ENCODE measurements at regions not wholly inside any gene's neighbourhood (a gene's known extent, or its start where the extent isn't known, plus 50 kb on each side); places are given as distances from the start of the nearest gene placed in this dataset.

DNA sequence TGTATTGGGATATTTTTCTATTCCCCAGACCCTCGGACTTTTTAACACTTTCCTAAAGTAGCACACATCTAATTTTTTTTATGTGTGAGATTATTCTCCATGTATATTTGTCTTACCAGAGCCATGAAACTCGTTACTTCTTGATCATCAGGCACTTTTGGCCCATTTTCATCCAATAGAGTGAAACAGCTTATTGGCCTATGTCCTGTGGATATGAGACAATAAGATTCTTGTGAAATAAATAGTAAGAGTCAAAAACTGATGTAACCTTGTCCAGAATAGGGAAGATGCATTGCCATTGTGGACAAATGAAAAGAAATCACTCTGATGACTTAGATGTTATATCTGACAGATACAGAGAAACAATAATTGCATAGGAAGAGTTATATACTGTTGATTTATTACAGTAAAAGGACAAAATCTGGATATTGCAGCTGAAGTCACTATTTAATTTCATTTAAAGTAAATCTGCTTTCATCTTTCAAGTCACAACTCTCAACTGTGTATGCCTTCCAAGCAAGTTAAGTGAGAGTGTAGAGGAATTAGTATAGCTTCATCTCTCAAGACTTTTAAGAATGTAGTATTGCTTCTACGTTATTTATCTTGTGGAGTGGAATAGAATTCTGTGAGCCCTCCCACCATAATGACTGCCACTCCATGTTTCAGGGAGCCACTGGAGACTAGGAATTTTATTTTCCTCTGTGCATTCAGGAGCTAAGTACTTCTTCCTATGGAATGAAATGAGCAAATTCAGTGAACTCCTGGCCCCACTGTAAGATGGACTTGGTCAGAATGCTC is 86.9 kb downstream of the ADAMTS1 start:
- no peaks in the 10 kb centered on the region for H3K36me3 ChIP-seq (ENCODE audit: control insufficient read depth, insufficient read depth, low read length)
- no peak overlapping the region for H3K9ac ChIP-seq (ENCODE audit: low read length)
- no peaks in the 10 kb centered on the region for H3K27me3 ChIP-seq (ENCODE audit: control insufficient read depth, insufficient read depth, low read length)
- H3K4me1 ChIP-seq (ENCODE audit: control insufficient read depth, insufficient read depth, low read length): peaks cover 2% of the 10 kb centered on the region
- H3K27ac ChIP-seq (ENCODE audit: low read depth, low read length): no peak overlapping the region
- no peak overlapping the region for H3K4me3 ChIP-seq (ENCODE audit: low read length)

DNA sequence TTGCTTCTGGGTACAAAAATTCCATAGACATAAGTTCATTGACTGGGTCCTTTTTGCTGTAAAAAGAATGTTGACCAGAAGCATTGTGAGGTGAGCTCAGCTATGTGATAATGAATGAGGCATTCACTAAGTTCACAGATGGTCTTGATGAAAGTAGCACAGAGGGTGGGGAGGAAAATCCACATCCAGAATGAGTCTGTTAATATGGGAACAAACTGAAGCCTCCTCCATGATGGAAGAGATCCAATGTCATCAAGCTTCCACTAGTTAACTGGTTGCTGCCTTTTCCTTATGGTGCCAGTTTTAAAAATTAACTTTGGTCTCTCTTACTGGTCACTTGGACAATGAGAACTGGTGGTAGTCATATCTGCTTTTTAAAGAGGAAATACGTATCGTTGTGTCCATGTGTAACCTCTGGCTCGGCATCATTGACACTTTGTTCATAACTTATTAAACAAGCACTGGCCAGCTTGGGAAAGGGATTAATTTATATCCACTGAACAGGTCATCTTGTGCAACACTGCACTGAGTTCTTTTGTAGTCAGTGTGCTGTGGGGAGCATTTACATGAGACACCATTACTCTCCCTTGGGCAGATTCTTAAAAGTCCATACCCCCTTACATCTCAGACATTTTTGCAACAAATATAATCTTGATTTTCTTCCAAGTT is 88.6 kb downstream of the ADAMTS1 start:
- Histone ChIP-seq H3K27ac (ENCODE audit: low read depth, low read length) (no peak overlapping the region), H3K4me3 (ENCODE audit: low read length) (no peak overlapping the region), H3K36me3 (ENCODE audit: control insufficient read depth, insufficient read depth, low read length) (no peaks in the 10 kb centered on the region), H3K9ac (ENCODE audit: low read length) (no peak overlapping the region), H3K27me3 (ENCODE audit: control insufficient read depth, insufficient read depth, low read length) (no peaks in the 10 kb centered on the region), H3K4me1 (ENCODE audit: control insufficient read depth, insufficient read depth, low read length) (peaks cover 2% of the 10 kb centered on the region)

DNA sequence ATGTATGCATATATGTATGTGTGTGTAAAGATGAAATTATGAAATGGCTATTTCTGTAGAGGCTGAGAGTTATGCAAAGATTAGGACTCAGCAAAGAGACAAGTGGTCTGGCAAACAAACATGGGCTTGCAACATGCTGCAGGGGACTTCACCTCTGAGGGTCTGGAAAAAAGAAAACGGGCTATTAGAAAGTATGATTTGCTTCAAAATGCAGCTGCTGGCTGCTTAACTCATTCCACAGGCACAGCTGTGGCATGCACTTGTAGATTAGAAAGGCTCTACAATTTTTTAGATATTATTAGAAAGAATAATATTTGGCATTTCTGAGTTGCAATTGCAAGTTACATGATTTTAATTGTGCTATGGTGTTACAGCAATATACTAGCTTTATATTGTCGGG is 90.4 kb downstream of the ADAMTS1 start:
- no peaks in the 10 kb centered on the region for H3K27me3 ChIP-seq (ENCODE audit: control insufficient read depth, insufficient read depth, low read length)
- no peak overlapping the region for H3K9ac ChIP-seq (ENCODE audit: low read length)
- H3K27ac ChIP-seq (ENCODE audit: low read depth, low read length): no peak overlapping the region
- peaks cover 2% of the 10 kb centered on the region for H3K4me1 ChIP-seq (ENCODE audit: control insufficient read depth, insufficient read depth, low read length)
- H3K4me3 ChIP-seq (ENCODE audit: low read length): no peak overlapping the region
- no peaks in the 10 kb centered on the region for H3K36me3 ChIP-seq (ENCODE audit: control insufficient read depth, insufficient read depth, low read length)

DNA sequence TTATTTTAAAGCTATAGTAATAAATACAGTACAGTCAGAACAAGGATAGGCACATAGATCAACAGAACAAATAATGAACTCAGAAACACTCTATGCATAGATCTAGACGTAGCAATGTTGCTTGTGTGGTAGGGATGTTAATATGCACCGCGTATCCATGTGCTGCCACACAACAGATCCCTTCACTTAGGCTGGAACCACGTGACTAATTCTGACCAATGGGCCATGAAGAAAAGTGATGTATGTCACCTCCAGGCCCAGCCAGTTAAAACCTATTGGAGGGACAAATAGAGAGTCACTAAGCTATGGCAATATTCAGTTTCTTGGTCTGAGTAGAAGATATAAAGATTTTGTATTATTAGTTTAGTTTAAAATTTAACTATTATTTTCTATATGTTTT is 91.4 kb downstream of the ADAMTS1 start:
- no peak overlapping the region for H3K4me3 ChIP-seq (ENCODE audit: low read length)
- H3K4me1 ChIP-seq (ENCODE audit: control insufficient read depth, insufficient read depth, low read length): peaks cover 2% of the 10 kb centered on the region

DNA sequence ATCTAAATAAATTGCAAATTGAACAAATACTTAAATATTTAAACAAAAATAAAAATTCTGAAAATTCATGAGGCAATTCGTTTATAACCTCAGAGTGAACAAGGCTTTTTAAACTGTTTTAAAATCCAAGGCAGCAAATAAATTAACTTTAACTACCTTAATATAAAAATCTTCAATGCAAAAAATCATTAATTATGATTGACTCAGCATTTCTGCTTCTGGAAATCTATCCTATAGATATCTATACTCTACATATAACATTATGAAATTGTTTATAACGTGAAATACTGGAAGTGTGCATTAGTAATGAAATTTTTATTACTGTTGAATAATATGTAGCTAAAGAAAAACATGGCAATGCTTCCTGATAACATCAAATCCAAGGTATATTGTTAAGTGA is 92.4 kb downstream of the ADAMTS1 start:
- Histone ChIP-seq H3K27me3 (ENCODE audit: control insufficient read depth, insufficient read depth, low read length) (no peaks in the 10 kb centered on the region), H3K4me1 (ENCODE audit: control insufficient read depth, insufficient read depth, low read length) (no peaks in the 10 kb centered on the region), H3K27ac (ENCODE audit: low read depth, low read length) (no peak overlapping the region), H3K4me3 (ENCODE audit: low read length) (no peak overlapping the region), H3K36me3 (ENCODE audit: control insufficient read depth, insufficient read depth, low read length) (no peaks in the 10 kb centered on the region), H3K9ac (ENCODE audit: low read length) (no peak overlapping the region)

More for the DNA sequence above, 91.4 kb downstream of the ADAMTS1 start:
- Histone ChIP-seq H3K36me3 (ENCODE audit: control insufficient read depth, insufficient read depth, low read length) (no peaks in the 10 kb centered on the region), H3K27ac (ENCODE audit: low read depth, low read length) (no peak overlapping the region), H3K9ac (ENCODE audit: low read length) (no peak overlapping the region), H3K27me3 (ENCODE audit: control insufficient read depth, insufficient read depth, low read length) (no peaks in the 10 kb centered on the region)

DNA sequence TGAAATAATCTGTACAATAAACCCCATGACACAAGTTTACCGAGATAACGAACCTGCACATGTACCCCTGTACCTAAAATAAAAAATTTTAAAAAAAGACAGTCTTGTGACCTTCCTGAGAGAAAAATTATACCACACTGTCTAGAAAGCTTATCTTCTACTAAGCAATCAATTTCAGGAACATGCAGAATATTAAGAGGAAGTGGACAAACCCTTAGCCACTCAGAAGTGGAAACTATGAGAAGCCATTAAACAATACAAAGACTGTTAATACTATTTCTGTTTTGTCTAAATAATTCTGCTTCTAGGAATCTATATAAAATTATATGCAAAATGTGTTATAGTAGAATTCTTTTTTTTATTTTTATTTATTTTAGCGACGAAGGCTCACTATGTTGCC is 93.9 kb downstream of the ADAMTS1 start:
- no peaks in the 10 kb centered on the region for H3K36me3 ChIP-seq (ENCODE audit: control insufficient read depth, insufficient read depth, low read length)
- no peak overlapping the region for H3K4me3 ChIP-seq (ENCODE audit: low read length)
- no peaks in the 10 kb centered on the region for H3K27me3 ChIP-seq (ENCODE audit: control insufficient read depth, insufficient read depth, low read length)
- H3K27ac ChIP-seq (ENCODE audit: low read depth, low read length): no peak overlapping the region
- no peaks in the 10 kb centered on the region for H3K4me1 ChIP-seq (ENCODE audit: control insufficient read depth, insufficient read depth, low read length)
- H3K9ac ChIP-seq (ENCODE audit: low read length): no peak overlapping the region

DNA sequence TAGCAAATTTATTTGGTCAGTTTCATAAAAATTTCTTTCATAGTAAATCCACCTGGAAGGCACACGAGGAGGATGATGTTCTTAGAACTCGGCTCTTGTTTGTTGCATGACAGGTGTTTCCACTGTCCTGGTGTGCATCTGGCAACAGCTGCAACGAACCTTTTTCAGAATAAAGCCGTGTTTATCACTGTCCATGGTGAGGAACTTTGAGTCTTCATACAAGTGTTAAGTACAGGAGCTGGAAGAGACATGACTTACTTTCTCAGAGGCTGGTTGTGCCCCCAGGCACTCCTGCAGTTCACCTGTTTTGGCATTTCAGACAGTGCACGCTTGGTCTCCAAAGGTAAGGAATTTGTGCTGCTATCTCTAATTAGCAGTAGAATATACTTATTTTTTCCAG is 97.1 kb downstream of the ADAMTS1 start:
- no peaks in the 10 kb centered on the region for H3K36me3 ChIP-seq (ENCODE audit: control insufficient read depth, insufficient read depth, low read length)
- no peaks in the 10 kb centered on the region for H3K4me1 ChIP-seq (ENCODE audit: control insufficient read depth, insufficient read depth, low read length)
- no peak overlapping the region for H3K27ac ChIP-seq (ENCODE audit: low read depth, low read length)
- H3K9ac ChIP-seq (ENCODE audit: low read length): no peak overlapping the region
- no peak overlapping the region for H3K4me3 ChIP-seq (ENCODE audit: low read length)
- H3K27me3 ChIP-seq (ENCODE audit: control insufficient read depth, insufficient read depth, low read length): no peaks in the 10 kb centered on the region

DNA sequence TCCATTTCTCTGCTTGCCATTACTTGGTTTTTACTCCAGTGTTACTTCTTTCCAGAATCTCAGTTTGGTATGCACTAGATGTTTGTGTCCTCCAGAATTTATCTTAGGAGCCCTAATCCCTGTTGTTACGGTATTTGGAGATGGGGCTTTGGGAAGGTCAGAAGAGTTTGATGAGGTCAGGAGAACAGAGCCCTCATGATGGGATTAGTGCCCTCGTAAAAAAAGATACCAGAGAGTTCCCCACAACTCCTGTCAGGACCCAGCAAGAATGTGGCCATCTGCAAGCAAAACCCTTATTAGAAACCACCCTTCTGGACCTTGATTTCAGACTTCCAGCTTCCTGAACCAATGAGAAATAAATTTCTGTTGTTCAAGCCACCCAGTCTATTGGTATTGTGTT is 98.0 kb downstream of the ADAMTS1 start:
- Histone ChIP-seq H3K27ac (ENCODE audit: low read depth, low read length) (no peak overlapping the region), H3K9ac (ENCODE audit: low read length) (no peak overlapping the region), H3K36me3 (ENCODE audit: control insufficient read depth, insufficient read depth, low read length) (no peaks in the 10 kb centered on the region), H3K27me3 (ENCODE audit: control insufficient read depth, insufficient read depth, low read length) (no peaks in the 10 kb centered on the region), H3K4me3 (ENCODE audit: low read length) (no peak overlapping the region), H3K4me1 (ENCODE audit: control insufficient read depth, insufficient read depth, low read length) (no peaks in the 10 kb centered on the region)

DNA sequence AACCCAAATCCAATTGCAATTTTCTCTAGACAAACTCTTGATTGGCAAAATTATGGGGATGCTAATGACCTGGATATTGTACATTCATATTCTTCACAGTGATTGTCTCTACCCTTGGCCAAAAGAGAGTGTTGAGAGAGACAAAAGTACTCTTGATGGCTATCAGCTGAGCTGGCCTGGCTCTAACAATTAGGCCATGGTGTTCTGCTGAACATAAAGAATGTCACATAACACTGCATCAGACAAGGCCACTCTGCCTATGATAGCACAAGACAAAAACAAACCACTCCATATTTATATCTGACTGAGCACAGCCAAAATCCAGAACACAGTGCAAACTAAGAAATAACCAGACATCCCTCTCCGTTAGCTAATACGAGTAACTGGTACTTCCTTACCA is 101.7 kb downstream of the ADAMTS1 start:
- Histone ChIP-seq H3K4me1 (ENCODE audit: control insufficient read depth, insufficient read depth, low read length) (no peaks in the 10 kb centered on the region), H3K4me3 (ENCODE audit: low read length) (no peak overlapping the region), H3K36me3 (ENCODE audit: control insufficient read depth, insufficient read depth, low read length) (no peaks in the 10 kb centered on the region), H3K9ac (ENCODE audit: low read length) (no peak overlapping the region), H3K27me3 (ENCODE audit: control insufficient read depth, insufficient read depth, low read length) (no peaks in the 10 kb centered on the region), H3K27ac (ENCODE audit: low read depth, low read length) (no peak overlapping the region)

DNA sequence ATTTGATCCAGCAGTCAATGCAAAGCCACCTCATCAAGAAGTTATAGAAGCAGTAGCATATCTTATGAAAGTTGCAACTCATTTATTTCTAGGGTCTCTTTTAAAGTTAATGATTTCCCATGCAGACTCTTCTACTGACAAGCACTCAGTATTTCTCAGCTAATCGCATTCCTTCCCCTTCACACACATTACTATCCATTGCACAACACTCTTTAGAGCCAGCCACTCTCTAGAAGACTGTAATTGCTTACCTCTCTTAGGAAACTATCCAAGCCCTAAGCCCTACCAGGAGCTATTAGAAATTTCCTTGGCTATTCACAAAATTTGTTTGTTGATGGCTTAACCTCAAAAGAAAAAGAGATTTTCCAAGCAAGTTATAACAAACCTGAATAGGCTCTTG is 106.0 kb downstream of the ADAMTS1 start:
- no peak overlapping the region for H3K9ac ChIP-seq (ENCODE audit: low read length)
- no peaks in the 10 kb centered on the region for H3K27me3 ChIP-seq (ENCODE audit: control insufficient read depth, insufficient read depth, low read length)
- H3K4me1 ChIP-seq (ENCODE audit: control insufficient read depth, insufficient read depth, low read length): no peaks in the 10 kb centered on the region
- no peaks in the 10 kb centered on the region for H3K36me3 ChIP-seq (ENCODE audit: control insufficient read depth, insufficient read depth, low read length)
- H3K27ac ChIP-seq (ENCODE audit: low read depth, low read length): no peak overlapping the region
- no peak overlapping the region for H3K4me3 ChIP-seq (ENCODE audit: low read length)

DNA sequence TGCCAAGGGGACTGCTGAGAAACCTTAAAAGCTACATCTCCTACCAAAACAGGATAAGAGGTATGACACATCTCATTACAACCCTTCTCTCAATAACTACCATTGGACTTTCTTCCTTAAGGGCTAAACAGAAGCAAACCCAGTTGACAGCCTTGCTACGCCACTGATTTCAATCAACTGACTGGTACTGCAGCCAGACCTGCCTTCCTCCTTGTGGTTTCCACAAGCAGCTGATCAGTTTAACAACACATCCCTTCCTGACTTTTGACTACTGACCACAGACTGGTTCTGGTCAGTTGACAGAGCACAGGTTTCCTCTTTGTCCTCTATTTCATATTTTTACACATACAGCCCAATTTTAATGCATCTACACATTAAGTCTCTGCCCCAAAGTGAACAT is 108.8 kb downstream of the ADAMTS1 start:
- Histone ChIP-seq H3K36me3 (ENCODE audit: control insufficient read depth, insufficient read depth, low read length) (no peaks in the 10 kb centered on the region), H3K27ac (ENCODE audit: low read depth, low read length) (no peak overlapping the region), H3K4me3 (ENCODE audit: low read length) (no peak overlapping the region), H3K4me1 (ENCODE audit: control insufficient read depth, insufficient read depth, low read length) (no peaks in the 10 kb centered on the region), H3K9ac (ENCODE audit: low read length) (no peak overlapping the region), H3K27me3 (ENCODE audit: control insufficient read depth, insufficient read depth, low read length) (no peaks in the 10 kb centered on the region)

DNA sequence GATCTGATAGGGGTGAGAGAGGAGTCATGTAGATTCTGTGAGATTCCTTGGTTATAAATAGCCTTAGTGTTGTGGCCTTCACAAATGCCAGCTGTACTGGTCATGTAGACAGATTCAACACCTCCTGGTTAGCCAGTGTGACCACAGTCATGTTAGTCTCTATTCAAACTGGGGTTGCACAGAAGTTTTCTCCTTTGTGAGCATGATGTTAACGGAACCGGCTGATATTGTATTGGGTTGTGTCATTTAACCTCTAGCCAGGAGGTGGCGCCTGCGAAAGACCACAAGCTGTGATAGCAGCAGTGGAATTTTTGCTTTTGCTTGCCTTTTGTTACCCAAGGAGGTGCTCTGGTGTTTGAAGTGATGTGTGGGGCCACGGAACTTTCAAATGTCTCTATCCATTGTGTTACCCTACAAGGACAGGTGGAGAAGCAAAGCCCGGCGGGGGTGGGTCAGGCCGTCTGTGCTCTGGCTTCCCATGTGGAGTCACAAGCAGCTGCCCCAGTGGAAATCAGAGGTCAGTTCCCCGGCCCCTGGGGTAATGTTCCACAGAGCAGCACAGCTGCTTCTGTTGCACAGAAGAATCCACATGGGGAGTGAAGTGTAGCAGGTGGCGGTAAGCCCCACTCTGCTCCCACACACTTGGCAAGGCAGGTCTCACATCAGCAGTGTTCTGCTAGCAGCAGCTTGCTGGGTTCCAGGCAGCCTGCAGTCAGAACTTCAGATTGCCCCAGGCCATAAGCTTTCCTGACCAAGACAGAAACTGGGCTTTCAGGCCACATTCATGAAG is 112.6 kb downstream of the ADAMTS1 start:
- H3K9ac ChIP-seq (ENCODE audit: low read length): no peak overlapping the region

More for the DNA sequence above, 112.6 kb downstream of the ADAMTS1 start:
- Histone ChIP-seq H3K27me3 (ENCODE audit: control insufficient read depth, insufficient read depth, low read length) (no peaks in the 10 kb centered on the region), H3K4me1 (ENCODE audit: control insufficient read depth, insufficient read depth, low read length) (no peaks in the 10 kb centered on the region), H3K4me3 (ENCODE audit: low read length) (no peak overlapping the region), H3K27ac (ENCODE audit: low read depth, low read length) (no peak overlapping the region), H3K36me3 (ENCODE audit: control insufficient read depth, insufficient read depth, low read length) (no peaks in the 10 kb centered on the region)

Measured in rectal smooth muscle tissue (tissue), 1 donor.